ENCODE measurements at regions not wholly inside any gene's neighbourhood (a gene's known extent, or its start where the extent isn't known, plus 50 kb on each side); places are given as distances from the start of the nearest gene placed in this dataset.

DNA sequence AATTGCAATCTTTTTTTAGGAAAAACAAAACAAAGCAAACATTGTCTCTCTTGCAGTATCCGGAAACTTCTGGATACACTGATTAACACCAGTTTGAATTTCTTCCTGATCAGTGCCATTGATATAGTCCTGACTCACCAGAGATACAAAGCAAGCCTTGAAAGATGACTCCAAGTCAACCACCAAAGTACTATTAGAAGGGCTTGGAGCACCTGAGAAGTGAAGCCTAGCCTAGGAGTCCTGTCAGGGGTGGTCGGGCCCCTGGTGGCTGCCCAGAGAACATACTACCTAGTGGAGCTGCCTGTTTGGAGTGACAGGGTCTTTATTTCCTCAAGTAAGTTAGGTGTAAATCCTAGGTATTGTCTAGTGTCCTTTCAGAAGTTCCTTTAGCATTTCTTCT, 593.2 kb downstream of the ZNF674 start:
- TF ChIP-seq, protein P1, sequence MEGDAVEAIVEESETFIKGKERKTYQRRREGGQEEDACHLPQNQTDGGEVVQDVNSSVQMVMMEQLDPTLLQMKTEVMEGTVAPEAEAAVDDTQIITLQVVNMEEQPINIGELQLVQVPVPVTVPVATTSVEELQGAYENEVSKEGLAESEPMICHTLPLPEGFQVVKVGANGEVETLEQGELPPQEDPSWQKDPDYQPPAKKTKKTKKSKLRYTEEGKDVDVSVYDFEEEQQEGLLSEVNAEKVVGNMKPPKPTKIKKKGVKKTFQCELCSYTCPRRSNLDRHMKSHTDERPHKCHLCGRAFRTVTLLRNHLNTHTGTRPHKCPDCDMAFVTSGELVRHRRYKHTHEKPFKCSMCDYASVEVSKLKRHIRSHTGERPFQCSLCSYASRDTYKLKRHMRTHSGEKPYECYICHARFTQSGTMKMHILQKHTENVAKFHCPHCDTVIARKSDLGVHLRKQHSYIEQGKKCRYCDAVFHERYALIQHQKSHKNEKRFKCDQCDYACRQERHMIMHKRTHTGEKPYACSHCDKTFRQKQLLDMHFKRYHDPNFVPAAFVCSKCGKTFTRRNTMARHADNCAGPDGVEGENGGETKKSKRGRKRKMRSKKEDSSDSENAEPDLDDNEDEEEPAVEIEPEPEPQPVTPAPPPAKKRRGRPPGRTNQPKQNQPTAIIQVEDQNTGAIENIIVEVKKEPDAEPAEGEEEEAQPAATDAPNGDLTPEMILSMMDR (conservative IDR thresholded peaks at IDR 0.05; ENCODE audit: low read depth, low read length) = no peak
- TF ChIP-seq BHLHE40 (IDR thresholded peaks at IDR 0.05; ENCODE audit: low read depth, low read length) = no peak
- no peak for TF ChIP-seq POLR2A (IDR thresholded peaks at IDR 0.05; ENCODE audit: low read depth, low read length)
- TF ChIP-seq RAD21 (IDR thresholded peaks at IDR 0.05; ENCODE audit: low read length) = no peak
- no peak for TF ChIP-seq RCOR1 (IDR thresholded peaks at IDR 0.05; ENCODE audit: insufficient replicate concordance, low read length)
- no peak for TF ChIP-seq MXI1 (IDR thresholded peaks at IDR 0.05; ENCODE audit: borderline replicate concordance, low read depth, low read length)
- TF ChIP-seq FOS (IDR thresholded peaks at IDR 0.05; ENCODE audit: low read depth, low read length) = no peak

Data from IMR-90 (cell line).